Natural killer cell (primary cell): ENCODE measurements at regions not wholly inside any gene's neighbourhood (a gene's known extent, or its start where the extent isn't known, plus 50 kb on each side); places are given as distances from the start of the nearest gene placed in this dataset.

Experiments used
- ATAC-seq, 3 donors: fragments of 150-1000 bp in 2 of 3; fragments of 200-7000 bp in 1 of 3; cut with Tn5 transposase; 1 replicate in 1 of 3; 2 replicates in 2 of 3; pipeline ENCODE4 v1.10.0; 2021; ENCODE audit warnings: mild to moderate bottlenecking in 2 of 3, moderate library complexity in 2 of 3
- DNase-seq, 2 donors: peaks; one replicate each; pipeline versions ENCODE4 v3.0.0 to v3.0.0-alpha.2; 2013 to 2021; ENCODE audit warnings: mixed read lengths in 1 of 2
- H3K27ac ChIP-seq: one replicate; pipeline ENCODE4 v1.5.1; 2013; ENCODE audit warnings: mild to moderate bottlenecking, low read length
- H3K27me3 ChIP-seq: one replicate; pipeline ENCODE4 v1.6.1; 2013; ENCODE audit warnings: low read length; ENCODE audit not compliant: control insufficient read depth, insufficient read depth
- H3K36me3 ChIP-seq: one replicate; pipeline ENCODE4 v1.6.1; 2013; ENCODE audit warnings: low read length; ENCODE audit not compliant: control insufficient read depth, insufficient read depth
- H3K4me1 ChIP-seq: one replicate; pipeline ENCODE4 v1.6.1; 2013; ENCODE audit warnings: low read length; ENCODE audit not compliant: control insufficient read depth, insufficient read depth
- H3K4me3 ChIP-seq: one replicate; pipeline ENCODE4 v1.5.1; 2013; ENCODE audit warnings: low read length
- H3K9me3 ChIP-seq: one replicate; pipeline ENCODE4 v1.6.1; 2013; ENCODE audit warnings: low read length; ENCODE audit not compliant: control insufficient read depth, insufficient read depth
- H3K27ac Mint-ChIP-seq, 2 donors: one replicate each; pipeline ENCODE4 v1.8.0; 2022; ENCODE audit warnings: mild to moderate bottlenecking in 2 of 2, mixed read lengths in 2 of 2, moderate library complexity in 1 of 2
- H3K27me3 Mint-ChIP-seq, 2 donors: one replicate each; pipeline ENCODE4 v1.8.0; 2022; ENCODE audit warnings: low read depth in 2 of 2, mixed read lengths in 2 of 2
- H3K36me3 Mint-ChIP-seq: one replicate; pipeline ENCODE4 v1.8.0; 2022; ENCODE audit warnings: mixed read lengths
- H3K4me1 Mint-ChIP-seq, 2 donors: one replicate each; pipeline ENCODE4 v1.8.0; 2022; ENCODE audit warnings: mixed read lengths in 2 of 2
- H3K4me3 Mint-ChIP-seq: one replicate; pipeline ENCODE4 v1.8.0; 2022; ENCODE audit warnings: mild to moderate bottlenecking, moderate library complexity, mixed read lengths
- H3K9me3 Mint-ChIP-seq, 2 donors: one replicate each; pipeline ENCODE4 v1.8.0; 2022; ENCODE audit warnings: mixed read lengths in 2 of 2
- WGBS: methylation state at CpG from one replicate; pipeline ENCODE4 v1.1.7; 2013; ENCODE audit warnings: missing lambda C conversion rate; ENCODE audit not compliant: insufficient coverage; 5-methylcytosine and 5-hydroxymethylcytosine counted together
- intact Hi-C: fragments of 100-400 bp; cut with micrococcal nuclease; formaldehyde crosslinking; loops from one replicate; pipeline ENCODE4 v1.14.2; 2022
- TF ChIP-seq, protein P1 (sequence below): fragments of 200-600 bp; IDR thresholded peaks from one replicate; pipeline ENCODE4 v1.8.0; 2022; ENCODE audit warnings: antibody characterized with exemption

DNA sequence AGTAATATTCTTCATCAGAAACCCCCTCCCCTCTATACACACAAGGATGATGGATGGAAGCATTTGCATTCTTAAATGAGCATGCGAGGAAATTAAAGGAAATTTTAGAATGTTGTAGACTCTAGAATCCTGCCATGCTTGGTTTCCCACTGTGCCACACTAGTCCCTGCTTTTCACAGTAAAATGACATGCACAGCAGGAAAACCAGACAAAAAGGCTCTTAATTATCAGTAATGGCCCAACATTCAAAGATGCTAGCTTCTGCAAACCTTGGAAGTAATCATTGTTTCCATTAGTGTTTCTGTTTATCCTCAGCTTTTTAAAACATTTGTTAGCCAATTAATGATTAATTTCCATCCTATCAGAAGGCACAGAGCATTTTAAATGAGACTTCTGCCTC is 255.8 kb downstream of the SLCO4C1 start:
- Mint-ChIP-seq H3K27ac (no peak overlapping the region), H3K4me1 (no peaks in the 10 kb centered on the region), H3K36me3 (no peaks in the 10 kb centered on the region), H3K4me3 (no peak overlapping the region), H3K9me3 (peaks cover 0 to 3% of the 10 kb centered on the region in 2 donors), H3K27me3 (no peaks in the 10 kb centered on the region)
- Histone ChIP-seq H3K27me3 (no peaks in the 10 kb centered on the region), H3K36me3 (no peaks in the 10 kb centered on the region), H3K27ac (no peak overlapping the region), H3K4me1 (no peaks in the 10 kb centered on the region), H3K9me3 (no peaks in the 10 kb centered on the region), H3K4me3 (no peak overlapping the region)
- DNase-seq (no peak), ATAC-seq (no peak)
- TF ChIP-seq, protein P1, sequence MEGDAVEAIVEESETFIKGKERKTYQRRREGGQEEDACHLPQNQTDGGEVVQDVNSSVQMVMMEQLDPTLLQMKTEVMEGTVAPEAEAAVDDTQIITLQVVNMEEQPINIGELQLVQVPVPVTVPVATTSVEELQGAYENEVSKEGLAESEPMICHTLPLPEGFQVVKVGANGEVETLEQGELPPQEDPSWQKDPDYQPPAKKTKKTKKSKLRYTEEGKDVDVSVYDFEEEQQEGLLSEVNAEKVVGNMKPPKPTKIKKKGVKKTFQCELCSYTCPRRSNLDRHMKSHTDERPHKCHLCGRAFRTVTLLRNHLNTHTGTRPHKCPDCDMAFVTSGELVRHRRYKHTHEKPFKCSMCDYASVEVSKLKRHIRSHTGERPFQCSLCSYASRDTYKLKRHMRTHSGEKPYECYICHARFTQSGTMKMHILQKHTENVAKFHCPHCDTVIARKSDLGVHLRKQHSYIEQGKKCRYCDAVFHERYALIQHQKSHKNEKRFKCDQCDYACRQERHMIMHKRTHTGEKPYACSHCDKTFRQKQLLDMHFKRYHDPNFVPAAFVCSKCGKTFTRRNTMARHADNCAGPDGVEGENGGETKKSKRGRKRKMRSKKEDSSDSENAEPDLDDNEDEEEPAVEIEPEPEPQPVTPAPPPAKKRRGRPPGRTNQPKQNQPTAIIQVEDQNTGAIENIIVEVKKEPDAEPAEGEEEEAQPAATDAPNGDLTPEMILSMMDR: no peak
- 100% methylated on average over 1 of the region's 1 CpG for WGBS
- intact Hi-C loops: no loop called here

DNA sequence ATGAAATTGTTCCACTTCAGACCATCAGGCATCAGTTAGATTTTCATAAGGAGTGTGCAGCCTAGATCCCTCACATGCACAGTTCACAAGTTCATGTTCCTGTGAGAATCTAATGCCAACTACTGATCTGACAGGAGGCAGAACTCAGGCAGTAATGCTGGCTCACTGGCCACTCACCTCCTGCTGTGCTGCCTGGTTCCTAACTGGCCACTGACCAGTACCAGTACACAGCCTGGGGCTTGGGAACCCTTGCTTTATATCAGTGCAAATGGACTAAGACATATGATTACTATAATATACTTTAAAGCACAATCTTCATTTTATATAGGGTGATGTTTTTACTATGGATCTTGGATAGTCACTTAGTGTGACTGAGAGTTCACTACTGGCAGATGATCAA is 259.2 kb downstream of the SLCO4C1 start:
- Histone ChIP-seq H3K27ac (no peak overlapping the region), H3K4me1 (no peaks in the 10 kb centered on the region), H3K27me3 (no peaks in the 10 kb centered on the region), H3K9me3 (no peaks in the 10 kb centered on the region), H3K36me3 (no peaks in the 10 kb centered on the region), H3K4me3 (no peak overlapping the region)
- DNase-seq (no peak), ATAC-seq (no peak)
- Mint-ChIP-seq H3K36me3 (no peaks in the 10 kb centered on the region), H3K27ac (no peak overlapping the region), H3K9me3 (no peaks in the 10 kb centered on the region), H3K27me3 (no peaks in the 10 kb centered on the region), H3K4me1 (no peaks in the 10 kb centered on the region), H3K4me3 (no peak overlapping the region)
- TF ChIP-seq, protein P1: no peak
- intact Hi-C loops: no loop called here

DNA sequence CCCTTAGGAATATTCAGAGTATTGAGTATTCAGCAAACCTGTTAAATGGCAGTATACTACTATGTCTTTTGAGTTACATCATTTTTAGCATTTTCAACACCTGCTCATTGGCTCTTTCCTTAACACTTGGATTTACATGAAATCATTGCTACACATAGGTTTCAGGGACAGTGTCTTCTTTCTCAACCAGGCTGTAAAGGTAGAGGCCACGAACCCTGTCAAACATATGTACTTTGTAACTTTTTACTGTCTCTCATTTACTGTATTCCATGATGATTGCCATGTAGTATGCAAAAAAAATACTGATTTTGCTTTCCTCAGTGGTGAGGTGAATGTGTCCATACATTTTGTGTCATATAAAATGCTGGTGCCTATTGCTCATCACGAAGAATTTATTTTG is 264.4 kb downstream of the SLCO4C1 start:
- H3K36me3 Mint-ChIP-seq: no peaks in the 10 kb centered on the region
- no peak overlapping the region for H3K27ac ChIP-seq
- H3K9me3 ChIP-seq: no peaks in the 10 kb centered on the region
- peaks cover 0 to 2% of the 10 kb centered on the region in 2 donors for H3K9me3 Mint-ChIP-seq
- no peak overlapping the region for H3K4me3 Mint-ChIP-seq
- DNase-seq: no peak
- H3K27me3 ChIP-seq: no peaks in the 10 kb centered on the region
- H3K4me1 Mint-ChIP-seq: no peaks in the 10 kb centered on the region
- no peaks in the 10 kb centered on the region for H3K36me3 ChIP-seq
- intact Hi-C loops: no loop called here
- TF ChIP-seq, protein P1: no peak
- H3K4me1 ChIP-seq: no peaks in the 10 kb centered on the region
- no peak overlapping the region for H3K4me3 ChIP-seq
- no peaks in the 10 kb centered on the region for H3K27me3 Mint-ChIP-seq
- ATAC-seq: no peak
- H3K27ac Mint-ChIP-seq: no peak overlapping the region
- WGBS: 90% methylated on average over 2 of the region's 2 CpGs

DNA sequence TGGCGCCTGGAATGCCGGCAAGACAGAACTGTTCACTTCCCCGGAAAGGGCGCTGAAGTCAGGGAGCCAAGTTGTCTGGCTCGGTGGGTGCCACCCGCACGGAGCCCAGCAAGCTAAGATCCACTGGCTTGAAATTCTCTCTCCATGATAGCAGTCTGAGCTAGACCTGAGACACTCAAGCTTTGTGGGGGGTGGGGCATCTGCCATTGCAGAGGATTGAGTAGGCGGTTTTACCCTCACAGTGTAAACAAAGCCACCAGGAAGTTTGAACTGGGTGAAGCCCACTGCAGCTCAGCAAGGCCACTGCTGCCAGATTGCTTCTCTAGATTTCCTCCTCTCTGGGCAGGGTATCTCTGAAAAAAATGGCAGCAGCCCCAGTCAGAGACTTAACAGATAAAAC is 277.4 kb downstream of the SLCO4C1 start:
- WGBS: 93% methylated on average over 8 of the region's 8 CpGs
- H3K27ac Mint-ChIP-seq: no peak overlapping the region
- H3K4me1 Mint-ChIP-seq: no peaks in the 10 kb centered on the region

More for the DNA sequence above, 277.4 kb downstream of the SLCO4C1 start:
- no peaks in the 10 kb centered on the region for H3K27me3 ChIP-seq
- no peak overlapping the region for H3K4me3 ChIP-seq
- DNase-seq: no peak
- no peaks in the 10 kb centered on the region for H3K9me3 ChIP-seq
- H3K9me3 Mint-ChIP-seq: peaks cover 4 to 21% of the 10 kb centered on the region in 2 donors
- no peak overlapping the region for H3K27ac ChIP-seq
- intact Hi-C loops: no loop called here
- H3K36me3 Mint-ChIP-seq: no peaks in the 10 kb centered on the region
- ATAC-seq: no peak
- TF ChIP-seq, protein P1: no peak
- no peaks in the 10 kb centered on the region for H3K36me3 ChIP-seq
- no peaks in the 10 kb centered on the region for H3K27me3 Mint-ChIP-seq
- no peaks in the 10 kb centered on the region for H3K4me1 ChIP-seq
- no peak overlapping the region for H3K4me3 Mint-ChIP-seq
